ENCODE measurements at regions not wholly inside any gene's neighbourhood (a gene's known extent, or its start where the extent isn't known, plus 50 kb on each side); places are given as distances from the start of the nearest gene placed in this dataset.

DNA sequence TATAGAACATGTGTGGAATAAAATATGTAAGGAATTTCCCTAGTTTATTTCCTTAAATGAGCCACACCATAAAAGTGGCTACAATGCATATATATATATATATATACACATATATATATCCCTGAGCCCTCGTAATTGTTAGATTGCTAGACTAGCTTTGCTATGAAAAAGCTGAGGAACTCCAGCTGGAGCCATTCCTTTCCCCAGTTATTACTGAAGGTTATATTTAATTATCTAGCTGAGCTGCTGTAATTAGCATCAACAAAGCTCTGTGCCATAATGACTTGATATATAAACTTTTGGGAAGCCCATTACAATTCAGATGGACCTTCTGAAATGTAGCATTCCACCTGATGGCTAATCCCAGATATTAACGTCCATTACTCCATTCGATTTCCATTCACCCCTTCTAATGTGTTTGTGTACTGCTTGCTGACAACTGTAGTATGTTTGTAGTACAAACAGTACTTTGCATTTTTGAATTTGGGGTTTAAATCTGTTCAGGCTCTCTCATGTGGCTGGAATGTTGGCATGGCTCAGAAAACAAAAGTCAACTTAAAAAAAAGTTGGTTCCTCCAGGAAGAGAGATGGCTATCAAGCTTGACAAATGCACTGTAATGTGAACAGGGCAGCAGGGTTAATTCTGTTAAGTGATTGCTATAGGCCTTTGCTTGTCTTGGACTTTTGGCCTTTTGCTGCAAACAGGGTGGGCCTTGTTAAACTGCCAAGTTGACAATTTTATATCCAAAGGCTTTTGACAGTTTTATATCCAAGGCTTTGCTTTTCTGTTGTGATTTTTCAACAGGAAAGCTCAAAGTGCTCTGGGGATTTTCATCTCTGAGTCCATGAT is 170.0 kb downstream of the LTN1 start:
- TF ChIP-seq POLR2A (IDR thresholded peaks at IDR 0.05) (no peak), POLR2AphosphoS5 (IDR thresholded peaks at IDR 0.05) (peak in 2 of 3 donors; percentile 52 to 69)
- TF ChIP-seq, protein P1, sequence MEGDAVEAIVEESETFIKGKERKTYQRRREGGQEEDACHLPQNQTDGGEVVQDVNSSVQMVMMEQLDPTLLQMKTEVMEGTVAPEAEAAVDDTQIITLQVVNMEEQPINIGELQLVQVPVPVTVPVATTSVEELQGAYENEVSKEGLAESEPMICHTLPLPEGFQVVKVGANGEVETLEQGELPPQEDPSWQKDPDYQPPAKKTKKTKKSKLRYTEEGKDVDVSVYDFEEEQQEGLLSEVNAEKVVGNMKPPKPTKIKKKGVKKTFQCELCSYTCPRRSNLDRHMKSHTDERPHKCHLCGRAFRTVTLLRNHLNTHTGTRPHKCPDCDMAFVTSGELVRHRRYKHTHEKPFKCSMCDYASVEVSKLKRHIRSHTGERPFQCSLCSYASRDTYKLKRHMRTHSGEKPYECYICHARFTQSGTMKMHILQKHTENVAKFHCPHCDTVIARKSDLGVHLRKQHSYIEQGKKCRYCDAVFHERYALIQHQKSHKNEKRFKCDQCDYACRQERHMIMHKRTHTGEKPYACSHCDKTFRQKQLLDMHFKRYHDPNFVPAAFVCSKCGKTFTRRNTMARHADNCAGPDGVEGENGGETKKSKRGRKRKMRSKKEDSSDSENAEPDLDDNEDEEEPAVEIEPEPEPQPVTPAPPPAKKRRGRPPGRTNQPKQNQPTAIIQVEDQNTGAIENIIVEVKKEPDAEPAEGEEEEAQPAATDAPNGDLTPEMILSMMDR (IDR thresholded peaks at IDR 0.05) = no peak

Data from transverse colon (tissue), 4 donors.